GM18909 (cell line): ENCODE measurements at regions not wholly inside any gene's neighbourhood (a gene's known extent, or its start where the extent isn't known, plus 50 kb on each side); places are given as distances from the start of the nearest gene placed in this dataset.
"Not testable (repeated sequence)": the region's sequence is repeated elsewhere in the genome, so short reads cannot be mapped to it uniquely, and the experiment has no call there.

Source experiments
- ATAC-seq: cut with Tn5 transposase; IDR thresholded peaks from one replicate; pipeline ENCODE4 v1.9.1; 2021; ENCODE audit warnings: mild to moderate bottlenecking; ENCODE audit not compliant: unreplicated experiment, poor library complexity

DNA sequence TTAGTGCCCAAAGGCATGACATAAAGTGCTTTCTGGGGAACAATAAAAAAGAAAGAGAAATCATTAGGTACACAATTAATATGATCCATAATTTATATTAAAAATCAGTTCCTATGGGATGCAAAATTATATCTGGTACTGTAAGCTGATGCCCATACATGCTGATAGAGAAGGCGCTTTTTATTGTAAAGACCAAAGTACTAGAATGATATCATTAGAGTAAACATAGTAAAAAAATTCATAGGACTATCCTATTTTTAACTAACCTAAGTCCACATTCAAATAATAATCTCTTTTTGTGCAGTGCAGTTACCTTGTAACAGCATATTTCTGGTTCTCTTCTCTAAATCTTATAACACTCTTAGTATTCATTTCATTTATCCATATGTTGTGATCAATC lies 252.2 kb downstream of the ASXL3 start:
- ATAC-seq: no peak

DNA sequence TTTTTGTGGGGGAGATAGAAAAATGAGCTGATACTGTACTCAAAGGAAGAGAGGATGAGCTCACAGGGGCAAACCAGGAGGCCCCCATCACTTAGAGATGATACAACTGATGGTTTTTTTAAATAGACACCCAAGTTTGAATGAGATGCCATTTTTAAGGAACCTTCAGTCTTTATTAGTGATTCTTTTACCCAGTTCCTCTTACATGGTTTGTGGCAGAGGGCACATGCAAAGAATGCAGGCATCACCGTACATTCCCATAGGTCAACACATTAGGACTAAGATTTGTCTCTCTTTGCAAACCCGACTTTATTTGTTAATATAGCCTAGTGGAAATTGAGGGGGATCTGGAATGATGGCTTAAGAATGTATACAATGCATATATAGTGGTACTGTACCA lies 250.9 kb downstream of the ASXL3 start:
- ATAC-seq: no peak

DNA sequence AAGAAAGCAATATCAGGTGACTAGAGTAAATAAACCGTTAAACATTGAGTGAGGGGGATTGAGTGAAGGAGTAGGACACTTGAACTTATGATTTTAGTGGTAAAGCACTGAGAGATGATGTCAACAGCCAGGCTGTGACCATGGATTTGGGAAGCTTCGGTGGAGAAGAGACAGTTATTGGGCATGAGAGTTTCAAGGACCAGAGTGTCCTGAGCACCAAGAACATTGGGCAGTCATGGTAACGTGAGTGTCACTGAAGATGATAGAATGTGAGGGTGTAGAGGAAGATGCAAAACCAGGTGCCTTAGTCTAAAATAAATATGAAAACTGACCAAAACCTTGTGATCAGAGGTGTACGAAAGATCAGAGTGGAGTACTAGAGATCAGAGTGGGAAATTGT lies 248.1 kb downstream of the ASXL3 start:
- no peak for ATAC-seq

- ATAC-seq: no peak
Observed at GRCh38 chr18:33821503-33821902, 243.5 kb downstream of the ASXL3 start.

DNA sequence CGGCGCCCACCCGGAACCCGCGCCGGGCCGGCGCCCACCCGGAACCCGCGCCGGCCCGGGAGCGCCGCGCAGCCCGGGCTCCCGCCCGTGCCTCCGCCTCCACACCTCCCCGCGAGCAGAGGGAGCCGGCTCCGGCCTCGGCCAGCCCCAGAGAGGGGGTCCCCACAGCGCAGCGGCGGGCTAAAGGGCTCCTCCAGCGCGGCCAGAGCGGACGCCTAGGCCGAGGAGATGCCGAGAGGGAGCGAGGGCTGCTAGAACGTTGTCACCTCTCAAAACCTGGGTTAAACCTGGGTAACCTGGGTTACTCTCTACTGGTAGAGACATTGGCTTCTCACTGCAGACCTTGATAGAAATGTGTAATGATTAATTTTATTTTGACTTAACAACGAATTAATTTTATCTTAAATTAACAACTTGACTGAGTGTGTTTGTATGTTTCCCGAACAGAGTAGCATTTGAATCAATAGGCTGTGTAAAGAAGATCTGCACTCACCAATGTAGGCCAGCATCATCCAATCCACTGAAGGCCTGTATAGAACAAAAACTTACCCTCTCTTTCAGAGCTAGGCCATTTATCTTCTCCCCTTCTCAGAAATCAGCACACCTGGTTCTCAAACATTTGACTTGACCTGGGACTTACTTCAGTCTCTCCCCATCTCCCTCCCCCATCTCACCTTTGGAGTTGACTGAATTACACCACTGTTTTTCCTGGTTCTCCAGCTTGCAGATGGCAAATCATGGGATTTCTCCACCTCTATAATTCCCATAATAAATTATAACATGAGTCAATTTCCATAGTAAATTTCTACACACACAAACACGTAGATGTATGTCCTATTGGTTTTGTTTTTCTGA lies 242.7 kb downstream of the ASXL3 start:
- ATAC-seq: no peak

DNA sequence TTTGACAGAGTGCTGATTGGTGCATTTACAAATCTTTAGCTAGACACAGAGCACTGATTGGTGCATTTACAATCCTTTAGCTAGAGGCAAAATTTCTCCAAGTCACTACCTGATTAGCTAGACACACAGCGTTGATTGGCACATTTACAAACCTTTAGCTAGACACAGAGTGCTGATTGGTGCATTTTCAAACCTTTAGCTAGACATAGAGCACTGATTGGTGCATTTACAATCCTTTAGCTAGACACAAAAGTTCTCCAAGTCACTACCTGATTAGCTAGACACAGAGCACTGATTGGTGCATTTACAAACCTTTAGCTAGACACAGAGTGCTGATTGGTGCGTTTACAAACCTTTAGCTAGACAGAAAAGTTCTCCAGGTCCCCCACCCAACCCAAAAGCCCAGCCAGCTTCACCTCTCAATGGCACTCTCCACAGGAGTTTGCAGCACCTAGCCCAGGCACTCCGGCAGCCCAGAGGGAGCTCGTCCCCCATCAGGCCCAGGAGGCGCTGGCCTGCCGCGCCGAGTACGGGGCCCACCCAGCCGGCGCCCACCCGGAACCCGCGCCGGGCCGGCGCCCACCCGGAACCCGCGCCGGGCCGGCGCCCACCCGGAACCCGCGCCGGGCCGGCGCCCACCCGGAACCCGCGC lies 241.8 kb downstream of the ASXL3 start:
- not testable (repeated sequence) for ATAC-seq

DNA sequence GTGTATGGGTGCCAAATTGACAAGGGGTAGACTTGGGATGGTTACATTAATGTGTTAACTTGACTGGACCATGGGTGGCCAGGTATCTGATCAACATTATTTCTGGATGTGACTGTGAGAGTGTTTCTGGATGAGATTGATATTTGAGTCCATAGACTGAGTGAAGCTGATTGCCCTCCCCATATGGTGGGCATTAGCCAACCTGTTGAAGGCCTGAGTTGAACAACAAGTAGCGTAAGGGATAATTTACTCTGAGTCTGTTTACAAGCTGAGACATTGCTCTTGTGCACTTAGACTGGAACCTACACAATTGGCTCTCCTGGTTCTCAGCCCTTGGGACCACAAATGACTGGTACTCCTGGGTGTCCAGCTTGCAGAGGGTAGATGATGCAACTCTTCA lies 240.1 kb downstream of the ASXL3 start:
- ATAC-seq: no peak

GRCh38 chr18:33817096-33817495 lies 239.1 kb downstream of the ASXL3 start:
- no peak for ATAC-seq

DNA sequence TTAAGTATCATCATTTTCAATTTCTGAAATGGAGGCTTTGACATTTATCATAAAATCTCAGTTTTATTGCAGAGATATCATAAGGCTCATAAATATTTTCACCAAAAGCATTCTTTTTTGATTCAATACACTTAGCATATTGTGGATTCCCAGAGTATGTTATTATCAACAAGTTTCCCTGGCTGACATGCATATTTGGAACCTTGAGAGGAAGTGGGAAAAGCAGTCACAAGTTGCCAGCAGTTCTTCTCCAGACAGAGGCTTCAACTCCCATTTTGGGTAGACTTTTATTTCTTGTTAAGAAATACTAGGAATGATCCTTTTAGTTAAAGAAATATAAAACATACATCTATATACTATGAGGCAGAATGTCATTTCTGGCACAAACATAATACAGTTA lies 236.5 kb downstream of the ASXL3 start:
- ATAC-seq: no peak

GRCh38 chr18:33812186-33812585 lies 234.2 kb downstream of the ASXL3 start:
- ATAC-seq: no peak

GRCh38 chr18:33805592-33805991 lies 227.6 kb downstream of the ASXL3 start:
- no peak for ATAC-seq

GRCh38 chr18:33804258-33804657 lies 226.2 kb downstream of the ASXL3 start:
- no peak for ATAC-seq

DNA sequence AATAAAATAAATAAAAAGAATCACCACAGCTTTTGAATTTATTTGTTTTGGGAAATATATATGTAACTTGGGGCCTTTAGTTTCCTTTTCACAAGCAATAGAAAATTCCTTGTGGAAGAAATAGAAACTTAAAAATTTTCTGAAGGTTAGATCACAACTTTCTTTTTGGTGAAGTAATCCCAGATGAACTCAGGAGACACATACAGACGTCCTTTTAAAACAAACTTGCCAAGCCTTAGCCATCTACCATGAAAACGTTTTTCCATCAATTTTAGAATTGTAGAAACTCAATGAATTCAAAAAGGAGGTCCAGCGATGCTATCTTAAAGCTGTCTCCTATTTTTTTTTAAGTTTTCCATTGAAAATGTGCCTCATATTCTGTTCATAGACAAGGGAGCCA lies 225.6 kb downstream of the ASXL3 start:
- ATAC-seq: no peak

DNA sequence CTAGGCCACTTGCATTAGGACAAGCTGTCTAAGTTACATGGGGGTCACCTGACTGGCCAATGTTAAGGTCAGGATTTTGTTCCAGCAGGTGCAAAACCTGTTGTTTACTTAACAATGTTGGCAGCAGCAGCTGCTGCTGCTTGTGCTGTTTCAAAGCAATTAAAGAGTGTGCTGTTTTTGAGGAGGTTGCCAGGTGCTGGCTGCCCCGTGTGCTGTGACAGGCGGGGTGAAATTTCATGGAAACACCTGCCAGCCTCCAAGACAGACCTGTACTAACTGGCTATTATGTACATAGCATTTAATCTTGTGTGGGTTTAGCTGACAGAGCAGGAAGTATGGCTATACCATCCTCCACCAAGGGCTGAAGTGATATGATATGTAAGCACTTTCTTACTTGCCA lies 224.9 kb downstream of the ASXL3 start:
- no peak for ATAC-seq
